ENCODE measurements at regions not wholly inside any gene's neighbourhood (a gene's known extent, or its start where the extent isn't known, plus 50 kb on each side); places are given as distances from the start of the nearest gene placed in this dataset.
"Not testable (repeated sequence)": the region's sequence is repeated elsewhere in the genome, so short reads cannot be mapped to it uniquely, and the experiment has no call there.

GRCh38 chrX:4175221-4175620 is 461.8 kb upstream of the PRKX start:
- no peak for DNase-seq (ENCODE audit: low read depth in 3 of 3, low spot score in 1 of 3)

GRCh38 chrX:4173743-4174142 is 460.3 kb upstream of the PRKX start:
- no peak for DNase-seq (ENCODE audit: low read depth in 3 of 3, low spot score in 1 of 3)

GRCh38 chrX:4151798-4152197 is 438.3 kb upstream of the PRKX start:
- DNase-seq (ENCODE audit: low read depth in 3 of 3, low spot score in 1 of 3), result no peak

DNA sequence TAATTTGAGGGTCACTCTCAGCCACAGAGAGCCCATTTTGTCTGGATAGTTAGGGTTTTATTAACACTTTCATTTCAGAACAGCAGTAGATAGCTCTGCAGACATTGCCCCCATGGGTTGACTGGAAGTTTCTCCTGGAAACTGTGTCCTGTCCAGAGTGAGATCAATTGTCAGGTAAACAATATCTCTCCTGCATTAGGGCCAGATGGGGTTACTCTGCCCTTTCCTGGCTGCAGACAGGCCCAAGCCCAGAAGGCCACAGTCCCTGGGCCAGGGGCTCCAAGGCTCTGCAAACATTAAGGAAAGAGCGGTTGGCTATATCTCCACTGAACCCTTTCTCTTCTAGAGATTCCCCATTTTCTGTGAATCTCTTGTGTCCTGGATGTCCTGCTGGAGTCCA is 436.8 kb upstream of the PRKX start:
- no peak for DNase-seq (ENCODE audit: low read depth in 3 of 3, low spot score in 1 of 3)

- no peak for DNase-seq (ENCODE audit: low read depth in 3 of 3, low spot score in 1 of 3)
These were observed 416.2 kb upstream of the PRKX start for GRCh38 chrX:4129626-4130025.

- no peak for DNase-seq (ENCODE audit: low read depth in 3 of 3, low spot score in 1 of 3)
These were observed 405.4 kb upstream of the PRKX start for GRCh38 chrX:4118666-4119530.

DNA sequence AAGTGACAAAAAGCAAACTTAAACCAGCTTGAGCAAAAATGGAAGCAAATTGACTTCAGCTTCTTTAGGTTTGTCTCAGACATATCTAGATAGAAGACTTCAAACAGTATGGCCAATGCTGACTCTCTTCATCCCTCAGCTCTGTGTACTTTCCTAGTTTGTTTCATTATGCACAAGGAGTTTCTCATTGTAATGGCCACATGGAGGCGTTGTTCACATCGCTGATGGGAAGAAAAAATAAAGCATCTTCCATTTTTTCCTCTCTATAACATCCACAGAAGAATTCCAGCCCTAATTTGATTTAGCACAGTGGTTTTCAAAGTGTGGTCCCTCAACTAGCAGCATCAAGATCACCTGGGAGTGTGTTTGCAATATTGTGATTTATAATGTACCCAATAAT is 397.5 kb upstream of the PRKX start:
- no peak for DNase-seq (ENCODE audit: low read depth in 3 of 3, low spot score in 1 of 3)

- no peak for DNase-seq (ENCODE audit: low read depth in 3 of 3, low spot score in 1 of 3)
These were observed 381.5 kb upstream of the PRKX start for GRCh38 chrX:4094926-4095325.

GRCh38 chrX:4091046-4091760 is 377.8 kb upstream of the PRKX start:
- DNase-seq (ENCODE audit: low read depth in 3 of 3, low spot score in 1 of 3), result no peak

DNA sequence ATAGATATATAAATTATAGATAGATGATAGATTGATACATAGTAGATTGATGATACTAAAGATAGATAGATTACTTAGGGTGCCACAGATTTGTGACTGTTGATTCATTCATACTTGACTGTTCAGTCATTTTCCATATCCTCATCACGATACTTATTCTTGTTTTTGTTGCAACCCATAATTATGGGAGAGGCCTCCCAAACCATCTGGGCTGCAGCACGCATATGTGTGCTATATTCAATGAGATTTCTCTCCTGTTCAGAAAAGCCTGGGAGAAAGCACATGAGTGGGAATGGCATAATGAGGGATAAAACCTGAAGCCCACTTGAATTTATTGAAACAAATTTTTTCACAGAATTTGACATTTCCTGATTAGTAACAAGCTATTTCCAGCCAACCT is 346.4 kb upstream of the PRKX start:
- DNase-seq (ENCODE audit: low read depth in 3 of 3, low spot score in 1 of 3), result no peak

DNA sequence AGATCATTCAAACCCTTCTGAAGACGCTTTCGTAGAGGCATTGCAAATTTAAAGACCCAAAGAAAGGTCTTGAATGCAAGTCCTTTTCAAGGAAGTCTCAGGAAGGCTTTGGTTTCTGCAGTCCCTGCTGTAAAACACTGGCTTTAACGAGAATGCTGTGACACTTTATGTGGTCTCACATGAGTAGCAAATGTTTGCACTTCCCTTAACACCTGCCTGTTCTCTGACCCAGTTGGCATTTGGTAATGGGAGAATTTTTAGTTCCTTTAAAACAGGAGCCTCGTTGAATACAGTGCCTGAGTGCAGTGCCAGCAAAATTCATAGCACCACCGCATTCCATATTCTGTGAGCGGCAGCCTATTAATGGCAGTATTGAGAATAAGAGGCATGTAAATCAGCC is 330.5 kb upstream of the PRKX start:
- no peak for DNase-seq (ENCODE audit: low read depth in 3 of 3, low spot score in 1 of 3)

DNA sequence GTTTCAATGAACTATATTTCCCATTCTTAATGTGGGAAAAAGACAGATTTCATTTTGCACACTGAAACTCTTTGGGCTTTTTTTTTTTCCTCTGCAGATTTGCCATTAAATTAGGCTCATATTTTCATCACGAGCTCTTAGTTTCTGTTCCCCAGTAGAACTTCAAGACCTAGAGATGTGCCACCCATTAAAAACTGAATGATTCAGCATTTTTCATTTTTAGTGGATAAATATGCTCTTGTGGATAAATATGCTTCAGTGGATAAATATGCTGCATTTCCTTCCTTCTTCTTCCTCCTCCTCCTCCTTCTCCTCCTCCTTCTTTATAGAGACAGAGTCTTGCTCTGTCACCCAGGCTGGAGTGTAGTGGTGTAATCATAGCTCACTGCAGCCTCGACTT is 322.4 kb upstream of the PRKX start:
- DNase-seq (ENCODE audit: low read depth in 3 of 3, low spot score in 1 of 3), result no peak

- DNase-seq (ENCODE audit: low read depth in 3 of 3, low spot score in 1 of 3), result no peak
These were observed 314.7 kb upstream of the PRKX start for GRCh38 chrX:4028151-4028550.

DNA sequence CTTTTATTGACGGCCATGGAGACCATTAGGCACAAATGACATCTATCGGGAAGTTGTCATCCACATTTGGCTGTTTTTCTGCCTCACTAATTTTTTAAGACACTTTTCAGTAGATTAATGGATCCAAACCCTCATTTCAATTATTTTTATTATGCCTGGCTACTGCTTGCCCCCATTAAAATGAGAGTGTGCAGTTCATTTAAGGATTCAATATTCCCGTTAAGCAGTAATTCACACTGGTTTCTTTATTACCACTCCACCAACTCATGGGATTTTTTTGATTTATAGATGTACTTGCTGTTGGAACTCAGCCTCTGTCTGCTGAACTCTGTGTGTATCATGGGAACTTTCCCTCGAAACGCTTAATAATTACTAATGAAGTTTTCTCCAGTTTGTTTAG is 291.8 kb upstream of the PRKX start:
- DNase-seq (ENCODE audit: low read depth in 3 of 3, low spot score in 1 of 3), result no peak

- DNase-seq (ENCODE audit: low read depth in 3 of 3, low spot score in 1 of 3), result no peak
These were observed 291.4 kb upstream of the PRKX start for GRCh38 chrX:4004822-4005221.

GRCh38 chrX:3994315-3994714 is 280.9 kb upstream of the PRKX start:
- DNase-seq (ENCODE audit: low read depth in 3 of 3, low spot score in 1 of 3), result no peak

- DNase-seq (ENCODE audit: low read depth in 3 of 3, low spot score in 1 of 3), result no peak
These were observed 277.1 kb upstream of the PRKX start for GRCh38 chrX:3990569-3990968.

DNA sequence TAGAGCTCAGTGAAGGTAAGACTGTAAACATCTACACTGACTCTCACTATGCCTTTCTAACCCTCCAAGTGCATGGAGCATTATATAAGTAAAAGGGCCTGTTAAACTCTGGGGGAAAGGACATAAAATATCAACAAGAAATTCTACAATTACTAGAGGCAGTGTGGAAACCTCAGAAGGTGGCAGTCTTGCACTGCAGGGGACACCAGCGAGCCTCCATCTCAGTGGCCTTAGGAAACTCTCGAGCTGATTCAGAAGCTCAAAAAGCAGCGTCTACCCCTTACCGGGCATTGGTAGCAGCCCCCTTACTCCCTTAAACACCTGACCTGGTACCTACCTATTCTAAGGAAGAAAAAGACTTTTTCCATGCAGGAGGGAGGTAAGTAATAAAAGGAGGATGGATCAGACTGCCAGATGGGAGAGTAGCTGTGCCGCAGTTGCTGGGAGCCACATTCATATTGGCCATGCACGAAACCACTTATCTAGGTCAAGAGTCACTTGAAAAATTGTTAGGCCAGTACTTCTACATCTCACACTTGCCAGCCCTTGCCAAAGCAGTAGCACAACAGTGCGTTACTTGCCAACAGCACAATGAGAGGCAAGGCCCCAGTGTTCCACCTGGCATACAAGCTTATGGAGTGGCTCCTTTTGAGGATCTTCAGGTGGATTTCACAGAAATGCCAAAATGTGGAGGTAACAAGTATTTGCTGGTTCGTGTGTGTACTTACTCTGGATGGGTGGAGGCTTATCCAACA is 258.8 kb upstream of the PRKX start:
- DNase-seq (ENCODE audit: low read depth in 3 of 3, low spot score in 1 of 3), result not testable (repeated sequence)

DNA sequence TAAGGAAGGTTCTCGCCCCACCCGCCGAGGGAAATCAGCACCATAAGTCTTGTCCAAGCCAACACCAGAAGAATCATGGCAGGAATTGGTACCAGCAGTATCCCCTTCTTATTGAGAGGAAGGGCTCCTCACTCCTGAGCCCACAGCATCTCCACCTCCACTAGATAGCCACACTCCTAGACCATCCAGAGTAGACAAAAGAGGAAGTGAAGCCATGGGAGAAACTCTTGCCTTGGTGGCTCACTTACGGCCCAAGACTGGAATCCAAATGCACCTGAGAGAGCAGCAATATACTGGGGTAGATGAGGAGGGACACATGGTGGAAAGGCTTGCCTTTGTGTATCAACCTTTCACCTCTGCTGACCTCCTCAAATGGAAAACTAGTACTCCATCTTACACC is 255.3 kb upstream of the PRKX start:
- DNase-seq (ENCODE audit: low read depth in 3 of 3, low spot score in 1 of 3), result no peak

- DNase-seq (ENCODE audit: low read depth in 3 of 3, low spot score in 1 of 3), result no peak
These were observed 250.5 kb upstream of the PRKX start for GRCh38 chrX:3963980-3964379.

DNA sequence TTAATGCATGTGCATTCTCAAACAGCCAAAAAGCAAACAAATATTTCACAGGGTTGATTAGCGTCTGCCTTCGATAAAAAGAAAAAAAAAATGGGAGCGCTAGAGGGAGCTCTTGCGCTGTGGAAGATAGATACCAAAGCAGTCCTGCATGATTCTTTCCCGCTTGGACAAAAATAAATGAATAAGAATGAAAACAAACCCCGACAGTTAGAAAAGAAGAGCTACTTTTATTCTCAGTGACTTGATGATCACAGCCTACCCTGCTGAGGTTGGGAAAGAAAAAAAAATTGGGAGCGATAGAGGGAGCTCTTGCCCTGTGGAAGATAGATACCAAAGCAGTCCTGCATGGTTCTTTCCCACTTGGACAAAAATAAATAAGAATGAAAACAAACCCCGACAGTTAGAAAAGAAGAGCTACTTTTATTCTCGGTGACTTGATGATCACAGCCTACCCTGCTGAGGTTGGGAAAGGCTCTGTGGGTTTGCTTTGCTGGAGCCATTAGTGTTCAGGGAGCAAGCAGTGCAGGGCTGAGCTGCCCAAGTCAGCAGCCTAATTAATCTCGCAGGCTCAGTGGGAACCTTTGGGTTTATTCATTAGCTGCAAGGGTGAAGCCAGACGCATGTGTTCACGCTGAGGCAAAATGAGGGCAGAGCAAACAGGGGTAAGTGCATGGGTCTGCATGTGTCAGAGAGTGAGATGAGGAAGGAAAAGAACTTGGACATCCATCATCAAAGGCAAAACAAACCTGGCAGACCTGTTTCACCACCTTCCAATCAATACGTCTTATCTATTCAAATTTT is 249.3 kb upstream of the PRKX start:
- no peak for DNase-seq (ENCODE audit: low read depth in 3 of 3, low spot score in 1 of 3)
